Pancreas (tissue), 10 donors: ENCODE measurements at regions not wholly inside any gene's neighbourhood (a gene's known extent, or its start where the extent isn't known, plus 50 kb on each side); places are given as distances from the start of the nearest gene placed in this dataset.
A peak's percentile ranks its signal among the peaks of the same experiment; 100 is the strongest.

ENCODE experiments used
- ATAC-seq, 4 donors: fragments of 200-7000 bp; cut with Tn5 transposase; one replicate each; pipeline versions ENCODE4 v1.8.0 to v1.9.1; 2020; ENCODE audit warnings: mild to moderate bottlenecking in 4 of 4, moderate library complexity in 4 of 4
- DNase-seq, 6 donors: peaks; one replicate each; pipeline ENCODE4 v3.0.0-alpha.2; 2020
- FAIRE-seq: peaks from 2 replicates; lab custom pipeline; 2012; peaks lifted over from hg19 to GRCh38; lab: Jason Lieb, UNC
- H3K27ac ChIP-seq, 4 donors: fragments of 200-600 bp; sonication (generic); 1 replicate in 3 of 4; 2 replicates in 1 of 4; pipeline versions ENCODE4 v1.5.0 to v1.8.0; 2020
- H3K27me3 ChIP-seq, 4 donors: fragments of 200-600 bp; one replicate each; pipeline ENCODE4 v1.8.0; 2021
- H3K36me3 ChIP-seq, 3 donors: fragments of 200-600 bp; sonication (generic) in 1 of 3; one replicate each; pipeline versions ENCODE4 v1.5.0 to v1.8.0; 2020 to 2021
- H3K4me1 ChIP-seq, 3 donors: fragments of 200-600 bp; one replicate each; pipeline ENCODE4 v1.8.0; 2021
- H3K4me3 ChIP-seq, 4 donors: fragments of 200-600 bp; sonication (generic) in 2 of 4; one replicate each; pipeline versions ENCODE4 v1.5.0 to v1.8.0; 2020 to 2021
- H3K9me3 ChIP-seq, 4 donors: fragments of 200-600 bp; one replicate each; pipeline ENCODE4 v1.8.0; 2021
- WGBS, 2 donors: extraction: QIAGEN DNeasy Blood & Tissue Kit; methylation state at CpG; one replicate each; pipeline ENCODE4 v1.1.7; 2013; 5-methylcytosine and 5-hydroxymethylcytosine counted together
- intact Hi-C, 3 donors: fragments of 100-400 bp; cut with DNase I; formaldehyde crosslinking; loops; one replicate each; pipeline versions ENCODE4 v1.11.1 to v1.14.2; 2022
- TF ChIP-seq, protein P1 (sequence below), 4 donors: fragments of 200-600 bp; sonication (generic) in 3 of 4; IDR thresholded peaks; one replicate each; pipeline versions ENCODE4 v1.5.0 to v1.8.0; 2021; ENCODE audit warnings: antibody characterized with exemption in 4 of 4
- donor health status: healthy with polysubstance abuse.
- donor health status: DM: no; HTN: no; CAD: no; lungs with moderate emphysema.
- donor health status: DM: no; HTN: no; CAD: no.
- donor health status: control.
- donor health status: control.
- donor health status: Bipolar disorder and iron deficiency.
- donor health status: DM: yes; HTN: yes; CAD: no.
- donor health status: DM: no; HTN: no; CAD: no.
- donor health status: DM: no; HTN: no; CAD: no.
- donor health status: DM: yes; HTN: yes; CAD: no.

DNA sequence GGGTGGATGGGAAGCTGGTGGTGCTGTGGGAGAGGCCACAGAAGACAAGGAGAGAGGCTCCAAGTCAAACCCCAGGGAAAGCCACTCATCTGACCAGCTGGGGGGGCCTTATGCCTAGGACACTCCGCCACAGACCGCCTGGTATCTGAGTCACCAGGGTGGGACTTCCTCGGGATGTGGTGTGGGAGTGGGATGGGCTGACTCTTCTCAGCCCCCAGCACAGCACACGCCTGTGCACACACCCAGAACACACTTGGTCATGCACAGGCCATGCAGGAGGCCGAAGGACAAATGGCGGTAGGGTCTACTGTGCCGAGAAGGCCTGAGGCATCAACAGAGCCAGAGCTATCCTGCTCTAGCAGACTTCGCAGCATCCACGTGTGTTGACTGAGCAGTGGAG lies 136.4 kb downstream of the INHBB start:
- FAIRE-seq (no peak), ATAC-seq (no peak), DNase-seq (peak in 2 of 6 donors; percentile 23 to 38)
- intact Hi-C loops = no loop called here
- WGBS, 2 donors = 97 to 99% methylated on average over 9 of the region's 9 CpGs
- H3K27ac ChIP-seq = no peak overlapping the region
- H3K9me3 ChIP-seq = no peaks in the 10 kb centered on the region
- no peaks in the 10 kb centered on the region for H3K4me1 ChIP-seq
- no peaks in the 10 kb centered on the region for H3K36me3 ChIP-seq
- H3K27me3 ChIP-seq = no peaks in the 10 kb centered on the region
- H3K4me3 ChIP-seq = no peak overlapping the region
- TF ChIP-seq, protein P1, sequence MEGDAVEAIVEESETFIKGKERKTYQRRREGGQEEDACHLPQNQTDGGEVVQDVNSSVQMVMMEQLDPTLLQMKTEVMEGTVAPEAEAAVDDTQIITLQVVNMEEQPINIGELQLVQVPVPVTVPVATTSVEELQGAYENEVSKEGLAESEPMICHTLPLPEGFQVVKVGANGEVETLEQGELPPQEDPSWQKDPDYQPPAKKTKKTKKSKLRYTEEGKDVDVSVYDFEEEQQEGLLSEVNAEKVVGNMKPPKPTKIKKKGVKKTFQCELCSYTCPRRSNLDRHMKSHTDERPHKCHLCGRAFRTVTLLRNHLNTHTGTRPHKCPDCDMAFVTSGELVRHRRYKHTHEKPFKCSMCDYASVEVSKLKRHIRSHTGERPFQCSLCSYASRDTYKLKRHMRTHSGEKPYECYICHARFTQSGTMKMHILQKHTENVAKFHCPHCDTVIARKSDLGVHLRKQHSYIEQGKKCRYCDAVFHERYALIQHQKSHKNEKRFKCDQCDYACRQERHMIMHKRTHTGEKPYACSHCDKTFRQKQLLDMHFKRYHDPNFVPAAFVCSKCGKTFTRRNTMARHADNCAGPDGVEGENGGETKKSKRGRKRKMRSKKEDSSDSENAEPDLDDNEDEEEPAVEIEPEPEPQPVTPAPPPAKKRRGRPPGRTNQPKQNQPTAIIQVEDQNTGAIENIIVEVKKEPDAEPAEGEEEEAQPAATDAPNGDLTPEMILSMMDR (IDR thresholded peaks at IDR 0.05) = no peak

DNA sequence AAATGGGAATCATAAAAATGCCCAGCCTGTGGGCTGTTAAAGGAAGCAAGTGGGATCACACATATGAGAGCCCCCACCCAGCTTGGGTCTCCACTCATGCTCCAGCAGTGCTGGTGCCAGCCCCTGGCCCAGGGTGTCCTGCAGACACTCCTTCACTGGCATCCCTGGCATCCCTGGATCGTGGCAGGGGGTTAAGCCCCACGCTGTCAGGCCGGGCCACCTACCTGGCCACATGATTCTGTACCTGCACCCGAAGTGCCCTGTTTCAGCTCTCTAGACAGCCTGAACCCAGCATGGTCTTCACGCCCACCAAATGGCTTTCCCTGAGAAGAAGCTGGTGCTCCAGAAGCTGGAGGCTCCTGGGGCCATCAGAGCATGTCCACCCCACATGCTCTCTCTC lies 137.4 kb downstream of the INHBB start:
- FAIRE-seq (no peak), ATAC-seq (no peak)

DNA sequence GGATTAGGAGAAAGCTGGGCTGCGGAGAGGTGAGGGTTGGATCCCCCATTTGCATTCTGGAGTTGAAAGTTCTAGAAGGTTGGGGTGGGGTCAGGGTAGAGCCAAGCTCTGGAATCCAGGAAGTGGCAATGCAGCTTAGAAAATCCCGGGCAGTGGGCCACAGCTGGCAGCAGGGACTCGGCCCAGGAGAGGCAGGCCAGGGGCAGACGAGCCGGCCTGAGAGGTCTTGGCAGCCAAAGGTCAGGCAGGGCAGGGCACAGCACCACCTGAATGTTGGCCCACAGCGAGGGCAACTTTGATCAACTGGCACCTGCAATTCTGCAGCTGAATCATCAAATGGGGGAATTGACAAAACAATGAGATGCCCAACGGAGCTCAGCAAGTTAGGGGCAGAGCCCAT lies 139.2 kb downstream of the INHBB start:
- Histone ChIP-seq H3K27ac (no peak overlapping the region), H3K9me3 (no peaks in the 10 kb centered on the region), H3K36me3 (no peaks in the 10 kb centered on the region), H3K4me1 (no peaks in the 10 kb centered on the region), H3K4me3 (no peak overlapping the region), H3K27me3 (no peaks in the 10 kb centered on the region)
- intact Hi-C loops = no loop called here
- 84 to 87% methylated on average over 7 of the region's 7 CpGs for WGBS, 2 donors
- FAIRE-seq (no peak), ATAC-seq (no peak), DNase-seq (peak in 1 of 6 donors; percentile 51)
- TF ChIP-seq, protein P1 (IDR thresholded peaks at IDR 0.05) = no peak

More for the DNA sequence above, 137.4 kb downstream of the INHBB start:
- Histone ChIP-seq H3K4me1 (no peaks in the 10 kb centered on the region), H3K9me3 (no peaks in the 10 kb centered on the region), H3K27ac (no peak overlapping the region), H3K36me3 (no peaks in the 10 kb centered on the region), H3K4me3 (no peak overlapping the region), H3K27me3 (no peaks in the 10 kb centered on the region)
- intact Hi-C loops = no loop called here
- TF ChIP-seq, protein P1 (IDR thresholded peaks at IDR 0.05) = no peak
- 90 to 91% methylated on average over 5 of the region's 5 CpGs for WGBS, 2 donors
- peak in 2 of 6 donors; percentile 35 to 55 for DNase-seq

DNA sequence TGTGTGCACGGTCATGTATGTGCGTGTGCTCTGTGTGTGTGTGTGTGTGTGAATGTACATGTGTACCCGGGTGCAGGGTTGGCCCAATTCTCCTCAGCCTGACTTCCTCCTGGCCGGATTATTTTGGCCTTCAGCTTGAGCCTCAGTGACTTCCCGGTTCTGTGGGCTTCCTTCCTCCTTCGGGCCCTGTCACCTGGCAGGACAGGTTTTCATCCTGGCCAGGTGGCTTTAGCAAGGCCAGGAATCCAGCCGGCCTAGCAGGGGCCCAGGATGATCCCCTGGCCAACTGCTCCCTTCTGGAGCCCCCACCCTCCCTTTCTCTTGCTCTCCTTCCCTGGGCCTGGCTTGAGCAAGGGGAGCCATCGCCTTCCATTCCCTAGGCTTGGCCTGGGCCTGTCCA lies 140.5 kb downstream of the INHBB start:
- H3K27me3 ChIP-seq = no peaks in the 10 kb centered on the region
- TF ChIP-seq, protein P1 (IDR thresholded peaks at IDR 0.05) = no peak
- ATAC-seq = peak in 1 of 4 donors; percentile 51
- H3K36me3 ChIP-seq = no peaks in the 10 kb centered on the region
- FAIRE-seq = no peak
- DNase-seq = peak in 1 of 6 donors; percentile 20
- 62 to 71% methylated on average over 8 of the region's 8 CpGs for WGBS, 2 donors
- no peaks in the 10 kb centered on the region for H3K4me1 ChIP-seq
- H3K9me3 ChIP-seq = no peaks in the 10 kb centered on the region
- no peak overlapping the region for H3K27ac ChIP-seq
- H3K4me3 ChIP-seq = no peak overlapping the region
- intact Hi-C loops = no loop called here

DNA sequence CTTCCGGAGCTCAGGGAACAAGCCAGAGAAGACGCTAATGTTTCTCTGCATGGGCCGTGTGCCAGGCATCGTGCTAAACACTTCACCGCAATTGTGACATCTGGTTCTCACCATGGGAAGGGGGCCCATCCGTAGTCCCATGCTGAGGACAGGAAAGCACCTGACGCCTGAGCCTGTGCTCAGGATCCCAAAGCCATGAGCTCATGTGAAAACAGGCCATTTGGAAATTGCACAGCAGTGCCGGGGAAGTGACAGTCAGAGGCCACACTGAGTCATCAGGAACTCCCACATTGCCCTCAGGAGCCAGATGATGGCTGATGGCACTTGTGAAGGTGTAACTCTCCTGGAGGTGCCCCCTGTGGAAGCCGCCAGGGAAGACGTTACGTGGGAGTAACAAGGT lies 141.0 kb downstream of the INHBB start:
- FAIRE-seq = no peak
- H3K4me3 ChIP-seq = no peak overlapping the region
- no peak overlapping the region for H3K27ac ChIP-seq
- no peaks in the 10 kb centered on the region for H3K27me3 ChIP-seq
- DNase-seq = peak in 1 of 6 donors; percentile 30
- H3K4me1 ChIP-seq = no peaks in the 10 kb centered on the region
- TF ChIP-seq, protein P1 (IDR thresholded peaks at IDR 0.05) = no peak
- 80 to 87% methylated on average over 11 of the region's 11 CpGs for WGBS, 2 donors
- no peaks in the 10 kb centered on the region for H3K9me3 ChIP-seq
- no peaks in the 10 kb centered on the region for H3K36me3 ChIP-seq
- intact Hi-C loops = no loop called here
- peak in 2 of 4 donors; percentile 36 to 61 for ATAC-seq
